ENCODE measurements at regions not wholly inside any gene's neighbourhood (a gene's known extent, or its start where the extent isn't known, plus 50 kb on each side); places are given as distances from the start of the nearest gene placed in this dataset.

- TF ChIP-seq CTCF (IDR thresholded peaks at IDR 0.05), result no peak
- no peak for DNase-seq
- no peaks in the 10 kb centered on the region for H3K9me3 Mint-ChIP-seq
- H3K4me1 Mint-ChIP-seq (ENCODE audit: low read depth), result peaks cover 22% of the 10 kb centered on the region
- H3K27ac Mint-ChIP-seq, result no peak overlapping the region
- H3K27me3 Mint-ChIP-seq (ENCODE audit: insufficient read depth), result peaks cover 3% of the 10 kb centered on the region
- no peaks in the 10 kb centered on the region for H3K36me3 Mint-ChIP-seq (ENCODE audit: low read depth)
- H3K4me3 Mint-ChIP-seq, result no peak overlapping the region
These were observed 98.6 kb upstream of the TBCA start for GRCh38 chr5:77874691-77875090.

- Mint-ChIP-seq H3K36me3 (ENCODE audit: low read depth) (no peaks in the 10 kb centered on the region), H3K9me3 (no peaks in the 10 kb centered on the region), H3K4me3 (no peak overlapping the region), H3K27ac (no peak overlapping the region), H3K4me1 (ENCODE audit: low read depth) (peaks cover 16% of the 10 kb centered on the region), H3K27me3 (ENCODE audit: insufficient read depth) (peaks cover 4% of the 10 kb centered on the region)
- no peak for DNase-seq
- no peak for TF ChIP-seq CTCF (IDR thresholded peaks at IDR 0.05)
These were observed 97.1 kb upstream of the TBCA start for GRCh38 chr5:77873239-77873638.

- Mint-ChIP-seq H3K9me3 (no peaks in the 10 kb centered on the region), H3K36me3 (ENCODE audit: low read depth) (no peaks in the 10 kb centered on the region), H3K4me3 (no peak overlapping the region), H3K27me3 (ENCODE audit: insufficient read depth) (peaks cover 5% of the 10 kb centered on the region), H3K27ac (no peak overlapping the region), H3K4me1 (ENCODE audit: low read depth) (peaks cover 20% of the 10 kb centered on the region)
- TF ChIP-seq CTCF (IDR thresholded peaks at IDR 0.05), result no peak
- DNase-seq, result no peak
These were observed 95.8 kb upstream of the TBCA start for GRCh38 chr5:77871946-77872345.

- TF ChIP-seq CTCF (IDR thresholded peaks at IDR 0.05), result no peak
- DNase-seq, result no peak
- Mint-ChIP-seq H3K27me3 (ENCODE audit: insufficient read depth) (peaks cover 3% of the 10 kb centered on the region), H3K4me3 (no peak overlapping the region), H3K36me3 (ENCODE audit: low read depth) (no peaks in the 10 kb centered on the region), H3K27ac (no peak overlapping the region), H3K4me1 (ENCODE audit: low read depth) (peaks cover 17% of the 10 kb centered on the region), H3K9me3 (no peaks in the 10 kb centered on the region)
These were observed 94.9 kb upstream of the TBCA start for GRCh38 chr5:77871016-77871415.

GRCh38 chr5:77869116-77869798 lies 93.1 kb upstream of the TBCA start:
- no peaks in the 10 kb centered on the region for H3K36me3 Mint-ChIP-seq (ENCODE audit: low read depth)
- peaks cover 17% of the 10 kb centered on the region for H3K4me1 Mint-ChIP-seq (ENCODE audit: low read depth)
- TF ChIP-seq CTCF (IDR thresholded peaks at IDR 0.05), result no peak
- DNase-seq, result no peak
- H3K27ac Mint-ChIP-seq, result no peak overlapping the region
- H3K9me3 Mint-ChIP-seq, result no peaks in the 10 kb centered on the region
- H3K27me3 Mint-ChIP-seq (ENCODE audit: insufficient read depth), result peaks cover 12% of the 10 kb centered on the region
- no peak overlapping the region for H3K4me3 Mint-ChIP-seq

Measured in HFFc6 (cell line).